Liver (tissue), 3 donors: ENCODE measurements at regions not wholly inside any gene's neighbourhood (a gene's known extent, or its start where the extent isn't known, plus 50 kb on each side); places are given as distances from the start of the nearest gene placed in this dataset.

ENCODE experiments used
- EGR1 ChIP-seq, 2 donors: IDR thresholded peaks; 2 replicates each; pipeline ENCODE4 v1.6.1; 2016 to 2018; ENCODE audit warnings: antibody characterized with exemption in 2 of 2, low read depth in 2 of 2
- FOXA1 ChIP-seq: IDR thresholded peaks from 2 replicates; pipeline ENCODE4 v1.6.1; 2016; ENCODE audit warnings: antibody characterized with exemption
- GABPA ChIP-seq, 2 donors: IDR thresholded peaks in 1 of 2; conservative IDR thresholded peaks in 1 of 2; 2 replicates each; pipeline ENCODE4 v1.6.1; 2016; ENCODE audit warnings: antibody characterized with exemption in 2 of 2, mild to moderate bottlenecking in 1 of 2, moderate library complexity in 1 of 2
- JUND ChIP-seq, 2 donors: IDR thresholded peaks; 2 replicates each; pipeline ENCODE4 v1.6.1; 2016; ENCODE audit warnings: antibody characterized with exemption in 2 of 2
- NR2F2 ChIP-seq: IDR thresholded peaks from 2 replicates; pipeline ENCODE4 v1.6.1; 2016; ENCODE audit warnings: antibody characterized with exemption
- RAD21 ChIP-seq, 2 donors: IDR thresholded peaks; 2 replicates each; pipeline ENCODE4 v1.6.1; 2016; ENCODE audit warnings: antibody characterized with exemption in 2 of 2, mild to moderate bottlenecking in 2 of 2
- RXRA ChIP-seq, 2 donors: IDR thresholded peaks; 2 replicates each; pipeline ENCODE4 v1.6.1; 2017 to 2018; ENCODE audit warnings: antibody characterized with exemption in 2 of 2, mild to moderate bottlenecking in 1 of 2
- SP1 ChIP-seq: IDR thresholded peaks from 2 replicates; pipeline ENCODE4 v1.6.1; 2018; ENCODE audit warnings: antibody characterized with exemption, mild to moderate bottlenecking
- TAF1 ChIP-seq: conservative IDR thresholded peaks from 2 replicates; pipeline ENCODE4 v1.6.1; 2016; ENCODE audit warnings: antibody characterized with exemption, mild to moderate bottlenecking
- YY1 ChIP-seq: IDR thresholded peaks from 2 replicates; pipeline ENCODE4 v1.6.1; 2016; ENCODE audit warnings: antibody characterized with exemption, mild to moderate bottlenecking
- TF ChIP-seq, protein P1 (sequence below): IDR thresholded peaks from 2 replicates; pipeline ENCODE4 v1.6.1; 2016; ENCODE audit warnings: antibody characterized with exemption
- TF ChIP-seq, protein P2 (sequence below): fragments of 150-350 bp; IDR thresholded peaks from 2 replicates; pipeline ENCODE4 v1.5.1; 2017; ENCODE audit warnings: improper control_type of control experiment, low read depth, low read length; ENCODE audit not compliant: missing input control
- TF ChIP-seq, protein P3 (sequence below): IDR thresholded peaks from 2 replicates; pipeline ENCODE4 v1.6.1; 2016; ENCODE audit warnings: antibody characterized with exemption, mild to moderate bottlenecking
- TF ChIP-seq, protein P4 (sequence below): IDR thresholded peaks from 2 replicates; pipeline ENCODE4 v1.6.1; 2016; ENCODE audit warnings: antibody characterized with exemption
- donor health status: healthy.
- donor health status: healthy.

DNA sequence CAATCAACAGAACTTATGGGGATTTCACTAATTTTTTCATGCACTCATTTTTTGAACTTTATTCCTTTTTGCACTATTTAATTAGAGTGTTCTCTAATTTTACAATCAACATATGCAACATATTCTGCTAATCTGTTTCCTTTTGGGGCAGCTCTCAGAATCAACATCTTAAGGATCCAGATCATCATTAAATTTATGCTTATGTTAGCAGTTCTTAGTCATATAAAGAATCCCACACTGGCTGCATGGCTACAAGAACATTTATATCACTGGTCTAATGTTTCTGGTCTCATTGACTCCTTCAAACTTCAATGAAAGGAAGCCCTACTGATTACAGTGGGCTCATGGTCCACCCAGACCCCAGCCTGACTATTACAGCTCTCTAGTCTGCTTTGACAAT is 245.2 kb downstream of the RBM26 start:
- TF ChIP-seq RAD21 (IDR thresholded peaks at IDR 0.05) = no peak
- no peak for TF ChIP-seq TAF1
- TF ChIP-seq, protein P1, sequence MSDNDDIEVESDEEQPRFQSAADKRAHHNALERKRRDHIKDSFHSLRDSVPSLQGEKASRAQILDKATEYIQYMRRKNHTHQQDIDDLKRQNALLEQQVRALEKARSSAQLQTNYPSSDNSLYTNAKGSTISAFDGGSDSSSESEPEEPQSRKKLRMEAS = no peak
- TF ChIP-seq, protein P2, sequence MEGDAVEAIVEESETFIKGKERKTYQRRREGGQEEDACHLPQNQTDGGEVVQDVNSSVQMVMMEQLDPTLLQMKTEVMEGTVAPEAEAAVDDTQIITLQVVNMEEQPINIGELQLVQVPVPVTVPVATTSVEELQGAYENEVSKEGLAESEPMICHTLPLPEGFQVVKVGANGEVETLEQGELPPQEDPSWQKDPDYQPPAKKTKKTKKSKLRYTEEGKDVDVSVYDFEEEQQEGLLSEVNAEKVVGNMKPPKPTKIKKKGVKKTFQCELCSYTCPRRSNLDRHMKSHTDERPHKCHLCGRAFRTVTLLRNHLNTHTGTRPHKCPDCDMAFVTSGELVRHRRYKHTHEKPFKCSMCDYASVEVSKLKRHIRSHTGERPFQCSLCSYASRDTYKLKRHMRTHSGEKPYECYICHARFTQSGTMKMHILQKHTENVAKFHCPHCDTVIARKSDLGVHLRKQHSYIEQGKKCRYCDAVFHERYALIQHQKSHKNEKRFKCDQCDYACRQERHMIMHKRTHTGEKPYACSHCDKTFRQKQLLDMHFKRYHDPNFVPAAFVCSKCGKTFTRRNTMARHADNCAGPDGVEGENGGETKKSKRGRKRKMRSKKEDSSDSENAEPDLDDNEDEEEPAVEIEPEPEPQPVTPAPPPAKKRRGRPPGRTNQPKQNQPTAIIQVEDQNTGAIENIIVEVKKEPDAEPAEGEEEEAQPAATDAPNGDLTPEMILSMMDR = no peak
- TF ChIP-seq YY1 = no peak
- no peak for TF ChIP-seq NR2F2
- TF ChIP-seq, protein P3, sequence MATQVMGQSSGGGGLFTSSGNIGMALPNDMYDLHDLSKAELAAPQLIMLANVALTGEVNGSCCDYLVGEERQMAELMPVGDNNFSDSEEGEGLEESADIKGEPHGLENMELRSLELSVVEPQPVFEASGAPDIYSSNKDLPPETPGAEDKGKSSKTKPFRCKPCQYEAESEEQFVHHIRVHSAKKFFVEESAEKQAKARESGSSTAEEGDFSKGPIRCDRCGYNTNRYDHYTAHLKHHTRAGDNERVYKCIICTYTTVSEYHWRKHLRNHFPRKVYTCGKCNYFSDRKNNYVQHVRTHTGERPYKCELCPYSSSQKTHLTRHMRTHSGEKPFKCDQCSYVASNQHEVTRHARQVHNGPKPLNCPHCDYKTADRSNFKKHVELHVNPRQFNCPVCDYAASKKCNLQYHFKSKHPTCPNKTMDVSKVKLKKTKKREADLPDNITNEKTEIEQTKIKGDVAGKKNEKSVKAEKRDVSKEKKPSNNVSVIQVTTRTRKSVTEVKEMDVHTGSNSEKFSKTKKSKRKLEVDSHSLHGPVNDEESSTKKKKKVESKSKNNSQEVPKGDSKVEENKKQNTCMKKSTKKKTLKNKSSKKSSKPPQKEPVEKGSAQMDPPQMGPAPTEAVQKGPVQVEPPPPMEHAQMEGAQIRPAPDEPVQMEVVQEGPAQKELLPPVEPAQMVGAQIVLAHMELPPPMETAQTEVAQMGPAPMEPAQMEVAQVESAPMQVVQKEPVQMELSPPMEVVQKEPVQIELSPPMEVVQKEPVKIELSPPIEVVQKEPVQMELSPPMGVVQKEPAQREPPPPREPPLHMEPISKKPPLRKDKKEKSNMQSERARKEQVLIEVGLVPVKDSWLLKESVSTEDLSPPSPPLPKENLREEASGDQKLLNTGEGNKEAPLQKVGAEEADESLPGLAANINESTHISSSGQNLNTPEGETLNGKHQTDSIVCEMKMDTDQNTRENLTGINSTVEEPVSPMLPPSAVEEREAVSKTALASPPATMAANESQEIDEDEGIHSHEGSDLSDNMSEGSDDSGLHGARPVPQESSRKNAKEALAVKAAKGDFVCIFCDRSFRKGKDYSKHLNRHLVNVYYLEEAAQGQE = no peak
- no peak for TF ChIP-seq SP1
- TF ChIP-seq JUND (IDR thresholded peaks at IDR 0.05) = no peak
- no peak for TF ChIP-seq FOXA1
- no peak for TF ChIP-seq GABPA (IDR thresholded peaks at IDR 0.05 in 1 of 2, conservative IDR thresholded peaks at IDR 0.05 in 1 of 2)
- no peak for TF ChIP-seq EGR1 (IDR thresholded peaks at IDR 0.05; ENCODE audit: low read depth in 2 of 2)
- TF ChIP-seq, protein P4, sequence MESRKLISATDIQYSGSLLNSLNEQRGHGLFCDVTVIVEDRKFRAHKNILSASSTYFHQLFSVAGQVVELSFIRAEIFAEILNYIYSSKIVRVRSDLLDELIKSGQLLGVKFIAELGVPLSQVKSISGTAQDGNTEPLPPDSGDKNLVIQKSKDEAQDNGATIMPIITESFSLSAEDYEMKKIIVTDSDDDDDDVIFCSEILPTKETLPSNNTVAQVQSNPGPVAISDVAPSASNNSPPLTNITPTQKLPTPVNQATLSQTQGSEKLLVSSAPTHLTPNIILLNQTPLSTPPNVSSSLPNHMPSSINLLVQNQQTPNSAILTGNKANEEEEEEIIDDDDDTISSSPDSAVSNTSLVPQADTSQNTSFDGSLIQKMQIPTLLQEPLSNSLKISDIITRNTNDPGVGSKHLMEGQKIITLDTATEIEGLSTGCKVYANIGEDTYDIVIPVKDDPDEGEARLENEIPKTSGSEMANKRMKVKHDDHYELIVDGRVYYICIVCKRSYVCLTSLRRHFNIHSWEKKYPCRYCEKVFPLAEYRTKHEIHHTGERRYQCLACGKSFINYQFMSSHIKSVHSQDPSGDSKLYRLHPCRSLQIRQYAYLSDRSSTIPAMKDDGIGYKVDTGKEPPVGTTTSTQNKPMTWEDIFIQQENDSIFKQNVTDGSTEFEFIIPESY = no peak
- TF ChIP-seq RXRA (IDR thresholded peaks at IDR 0.05) = no peak
